PC-3 (cell line): ENCODE measurements at regions not wholly inside any gene's neighbourhood (a gene's known extent, or its start where the extent isn't known, plus 50 kb on each side); places are given as distances from the start of the nearest gene placed in this dataset.

Experiments
- ATAC-seq: fragments of 200-7000 bp; cut with Tn5 transposase; 2 replicates; pipeline ENCODE4 v1.9.1; 2020; ENCODE audit warnings: mild to moderate bottlenecking, moderate library complexity
- BruUV-seq: library from RNA; stranded (reverse); fragments of 400-500 nt; replicated peaks from 2 replicates; lab custom pipeline; 2021; lab: Mats Ljungman, UMichigan
- CTCF ChIA-PET: fragments of 300-600 bp; sonication (Branson Sonifier 250); formaldehyde crosslinking; loops from one replicate; lab custom pipeline; 2022; ENCODE audit warnings: antibody characterized with exemption; lab: Charles Lee
- POLR2A ChIA-PET: fragments of 300-600 bp; sonication (Branson Sonifier 250); formaldehyde crosslinking; loops from one replicate; lab custom pipeline; 2022; ENCODE audit warnings: antibody characterized with exemption; ENCODE audit not compliant: unreplicated experiment; lab: Charles Lee
- DNase-seq: peaks from one replicate; pipeline ENCODE4 v3.0.0-alpha.2; 2015
- H2AFZ ChIP-seq: fragments of 300-600 bp; sonication (generic); 2 replicates; pipeline ENCODE4 v1.6.0; 2016; ENCODE audit warnings: antibody characterized with exemption, low read length
- H3F3A ChIP-seq: fragments of 300-600 bp; sonication (generic); one replicate; pipeline ENCODE4 v1.6.0; 2017; ENCODE audit warnings: antibody characterized with exemption, low read length, control low read depth, mild to moderate bottlenecking; ENCODE audit not compliant: unreplicated experiment
- H3K27ac ChIP-seq: fragments of 300-600 bp; sonication (generic); 2 replicates; pipeline ENCODE4 v1.5.1; 2016; ENCODE audit warnings: mild to moderate bottlenecking, low read length
- H3K27me3 ChIP-seq: fragments of 300-600 bp; sonication (generic); 2 replicates; pipeline ENCODE4 v1.6.1; 2016; ENCODE audit warnings: low read length, mixed read lengths
- H3K36me3 ChIP-seq: fragments of 300-600 bp; sonication (generic); 2 replicates; pipeline ENCODE4 v1.6.1; 2016; ENCODE audit warnings: low read depth, mixed run types, low read length, mixed read lengths
- H3K4me1 ChIP-seq: fragments of 300-600 bp; sonication (generic); 2 replicates; pipeline ENCODE4 v1.5.1; 2016; ENCODE audit warnings: low read length; ENCODE audit not compliant: insufficient read depth
- H3K4me2 ChIP-seq: fragments of 300-600 bp; sonication (generic); 2 replicates; pipeline ENCODE4 v1.6.0; 2016; ENCODE audit warnings: low read length
- H3K4me3 ChIP-seq: fragments of 300-600 bp; sonication (generic); 2 replicates; pipeline ENCODE4 v1.5.1; 2016; ENCODE audit warnings: mild to moderate bottlenecking, low read length, mixed read lengths
- H3K79me2 ChIP-seq: fragments of 300-600 bp; sonication (generic); 2 replicates; pipeline ENCODE4 v1.6.1; 2017; ENCODE audit warnings: low read length, mixed read lengths
- H3K9ac ChIP-seq: fragments of 300-600 bp; sonication (generic); 2 replicates; pipeline ENCODE4 v1.6.0; 2016; ENCODE audit warnings: mild to moderate bottlenecking, low read length
- H3K9me2 ChIP-seq: fragments of 300-600 bp; sonication (generic); replicated peaks from 2 replicates; pipeline ENCODE4 v1.6.1; 2016; ENCODE audit warnings: mixed run types, low read length, mixed read lengths
- H3K9me3 ChIP-seq: fragments of 300-600 bp; sonication (generic); 2 replicates; pipeline ENCODE4 v1.6.1; 2016; ENCODE audit warnings: low read length, mixed read lengths
- H4K20me1 ChIP-seq: fragments of 300-600 bp; sonication (generic); 2 replicates; pipeline ENCODE4 v1.6.1; 2016; ENCODE audit warnings: low read length, mixed read lengths
- EZH2 ChIP-seq: fragments of 300-600 bp; sonication (generic); IDR thresholded peaks from one replicate; pipeline ENCODE4 v1.6.1; 2017; ENCODE audit warnings: antibody characterized with exemption, mild to moderate bottlenecking, low read length; ENCODE audit not compliant: unreplicated experiment
- EZH2phosphoT487 ChIP-seq: fragments of 300-600 bp; sonication (generic); IDR thresholded peaks from 2 replicates; pipeline ENCODE4 v1.6.1; 2018; ENCODE audit warnings: mild to moderate bottlenecking, antibody characterized with exemption, low read length, borderline replicate concordance
- intact Hi-C: fragments of 100-400 bp; cut with micrococcal nuclease; formaldehyde crosslinking; loops from 2 replicates; pipeline ENCODE4 v1.9.0; 2023
- TF ChIP-seq, protein P1 (sequence below): fragments of 300-600 bp; sonication (generic); conservative IDR thresholded peaks from 2 replicates; pipeline ENCODE4 v1.5.1; 2017; ENCODE audit warnings: antibody characterized with exemption, low read depth, mild to moderate bottlenecking, low read length

DNA sequence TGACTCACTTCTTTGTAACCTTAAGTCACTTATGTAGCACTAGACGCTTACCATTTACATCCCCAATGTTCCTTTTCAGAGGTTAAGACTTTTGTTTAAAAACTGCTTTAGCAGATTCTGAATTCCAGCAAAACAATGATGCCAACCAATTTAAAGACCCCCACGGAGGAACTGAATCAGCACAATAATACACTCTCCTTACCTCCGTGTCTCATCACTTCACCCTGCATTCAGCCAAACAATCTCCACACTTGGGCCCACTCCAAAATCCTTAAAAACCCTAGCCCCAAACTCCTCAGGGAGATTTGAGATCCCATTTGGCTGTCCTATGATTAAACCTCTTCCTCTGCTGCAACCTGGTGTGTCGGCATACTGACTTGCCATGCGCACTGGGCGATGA, 153.9 kb downstream of the B3GNT2 start:
- no peaks in the 10 kb centered on the region for H3K79me2 ChIP-seq
- no peaks in the 10 kb centered on the region for H3K9me3 ChIP-seq
- no peak overlapping the region for H3K9ac ChIP-seq
- no peak overlapping the region for H3K27ac ChIP-seq
- ChIA-PET CTCF (no interaction called here), POLR2A (no interaction called here)
- H3F3A ChIP-seq = no peaks in the 10 kb centered on the region
- H3K4me2 ChIP-seq = no peak overlapping the region
- intact Hi-C loops = no loop called here
- BruUV-seq = no TSS peak
- ATAC-seq = no peak
- no peaks in the 10 kb centered on the region for H4K20me1 ChIP-seq
- no peaks in the 10 kb centered on the region for H3K27me3 ChIP-seq
- H3K36me3 ChIP-seq = no peaks in the 10 kb centered on the region; the same call in 1 of the 2 replicates
- H3K9me2 ChIP-seq = no peaks in the 10 kb centered on the region
- H2AFZ ChIP-seq = no peak overlapping the region
- no peak for DNase-seq
- no peak overlapping the region for H3K4me3 ChIP-seq
- peaks cover 4% of the 10 kb centered on the region for H3K4me1 ChIP-seq
- no peak for TF ChIP-seq EZH2phosphoT487
- TF ChIP-seq EZH2 = no peak
- TF ChIP-seq, protein P1, sequence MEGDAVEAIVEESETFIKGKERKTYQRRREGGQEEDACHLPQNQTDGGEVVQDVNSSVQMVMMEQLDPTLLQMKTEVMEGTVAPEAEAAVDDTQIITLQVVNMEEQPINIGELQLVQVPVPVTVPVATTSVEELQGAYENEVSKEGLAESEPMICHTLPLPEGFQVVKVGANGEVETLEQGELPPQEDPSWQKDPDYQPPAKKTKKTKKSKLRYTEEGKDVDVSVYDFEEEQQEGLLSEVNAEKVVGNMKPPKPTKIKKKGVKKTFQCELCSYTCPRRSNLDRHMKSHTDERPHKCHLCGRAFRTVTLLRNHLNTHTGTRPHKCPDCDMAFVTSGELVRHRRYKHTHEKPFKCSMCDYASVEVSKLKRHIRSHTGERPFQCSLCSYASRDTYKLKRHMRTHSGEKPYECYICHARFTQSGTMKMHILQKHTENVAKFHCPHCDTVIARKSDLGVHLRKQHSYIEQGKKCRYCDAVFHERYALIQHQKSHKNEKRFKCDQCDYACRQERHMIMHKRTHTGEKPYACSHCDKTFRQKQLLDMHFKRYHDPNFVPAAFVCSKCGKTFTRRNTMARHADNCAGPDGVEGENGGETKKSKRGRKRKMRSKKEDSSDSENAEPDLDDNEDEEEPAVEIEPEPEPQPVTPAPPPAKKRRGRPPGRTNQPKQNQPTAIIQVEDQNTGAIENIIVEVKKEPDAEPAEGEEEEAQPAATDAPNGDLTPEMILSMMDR = no peak

DNA sequence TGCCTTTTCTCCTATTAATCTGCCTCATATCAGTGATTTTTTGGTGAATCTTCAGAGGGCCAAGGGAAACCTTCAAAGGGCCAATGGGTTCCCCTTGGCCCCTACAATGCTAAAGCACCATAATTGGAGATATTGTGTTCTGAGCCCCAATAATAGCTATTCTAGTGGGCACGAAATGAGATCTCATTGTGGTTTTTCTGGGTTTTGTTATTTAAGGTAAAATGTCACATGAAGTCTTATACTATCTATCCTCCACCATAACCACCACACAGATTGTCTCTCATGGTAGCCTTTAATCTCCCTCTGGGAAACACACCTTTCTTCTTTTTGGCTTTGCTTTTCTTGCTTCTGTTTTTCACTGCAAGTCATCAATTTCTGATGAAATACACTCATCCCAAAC, 152.8 kb downstream of the B3GNT2 start:
- Histone ChIP-seq H3K4me2 (no peak overlapping the region), H3K4me1 (peaks cover 3% of the 10 kb centered on the region; the same call in 1 of the 2 replicates), H3K27me3 (no peaks in the 10 kb centered on the region), H3K9me3 (no peaks in the 10 kb centered on the region), H3K9ac (no peak overlapping the region), H3K79me2 (no peaks in the 10 kb centered on the region), H3K4me3 (no peak overlapping the region), H3F3A (no peaks in the 10 kb centered on the region), H3K9me2 (no peaks in the 10 kb centered on the region), H3K36me3 (no peaks in the 10 kb centered on the region; the same call in 1 of the 2 replicates), H4K20me1 (no peaks in the 10 kb centered on the region), H2AFZ (no peak overlapping the region), H3K27ac (no peak overlapping the region)
- ATAC-seq (no peak), DNase-seq (no peak)
- ChIA-PET POLR2A (no interaction called here), CTCF (no interaction called here)
- intact Hi-C loops = no loop called here
- TF ChIP-seq, protein P1 = no peak
- TF ChIP-seq EZH2 (no peak), EZH2phosphoT487 (no peak)
- no TSS peak for BruUV-seq

GRCh38 chr2:62347563-62348270, 151.8 kb downstream of the B3GNT2 start:
- intact Hi-C loops = no loop called here
- H3K4me3 ChIP-seq = no peak overlapping the region
- no peaks in the 10 kb centered on the region for H4K20me1 ChIP-seq
- H3K4me2 ChIP-seq = no peak overlapping the region
- no peak overlapping the region for H3K27ac ChIP-seq
- H3K4me1 ChIP-seq = peaks cover 3% of the 10 kb centered on the region; the same call in 1 of the 2 replicates
- H3K36me3 ChIP-seq = no peaks in the 10 kb centered on the region; the same call in 1 of the 2 replicates
- BruUV-seq = no TSS peak
- no peaks in the 10 kb centered on the region for H3F3A ChIP-seq
- DNase-seq (no peak), ATAC-seq (no peak)
- ChIA-PET CTCF (no interaction called here), POLR2A (no interaction called here)
- H2AFZ ChIP-seq = no peak overlapping the region
- no peak overlapping the region for H3K9ac ChIP-seq
- no peaks in the 10 kb centered on the region for H3K79me2 ChIP-seq
- no peak for TF ChIP-seq EZH2phosphoT487
- TF ChIP-seq, protein P1 = no peak
- no peak for TF ChIP-seq EZH2
- H3K27me3 ChIP-seq = no peaks in the 10 kb centered on the region
- no peaks in the 10 kb centered on the region for H3K9me2 ChIP-seq
- H3K9me3 ChIP-seq = no peaks in the 10 kb centered on the region
